Endodermal cell (in vitro differentiated cells): ENCODE measurements at regions not wholly inside any gene's neighbourhood (a gene's known extent, or its start where the extent isn't known, plus 50 kb on each side); places are given as distances from the start of the nearest gene placed in this dataset.

Experiments used
- DNase-seq: peaks from one replicate; pipeline ENCODE4 v3.0.0-alpha.2; 2017
- H3K27ac ChIP-seq: 2 replicates; pipeline ENCODE4 v1.5.1; 2013; ENCODE audit warnings: mild to moderate bottlenecking, low read depth, low read length, moderate library complexity
- H3K27me3 ChIP-seq: 2 replicates; pipeline ENCODE4 v1.6.1; 2013; ENCODE audit warnings: mild to moderate bottlenecking, low read length, moderate library complexity; ENCODE audit not compliant: insufficient read depth, control insufficient read depth, poor library complexity, severe bottlenecking
- H3K36me3 ChIP-seq: 2 replicates; pipeline ENCODE4 v1.7.0; 2013; ENCODE audit warnings: mild to moderate bottlenecking, low read length, moderate library complexity; ENCODE audit not compliant: control insufficient read depth, insufficient read depth
- H3K4me1 ChIP-seq: one replicate; pipeline ENCODE4 v1.7.0; 2013; ENCODE audit warnings: low read length; ENCODE audit not compliant: control insufficient read depth, insufficient read depth
- H3K4me3 ChIP-seq: 2 replicates; pipeline ENCODE4 v1.5.1; 2013; ENCODE audit warnings: mild to moderate bottlenecking, low read length, moderate library complexity
- H3K9ac ChIP-seq: 2 replicates; pipeline ENCODE4 v1.6.1; 2013; ENCODE audit warnings: mild to moderate bottlenecking, low read length, moderate library complexity; ENCODE audit not compliant: poor library complexity, severe bottlenecking; ENCODE audit errors: extremely low read depth
- H3K9me3 ChIP-seq: 2 replicates; pipeline ENCODE4 v1.6.1; 2013; ENCODE audit warnings: mild to moderate bottlenecking, low read length, moderate library complexity; ENCODE audit not compliant: control insufficient read depth
- H3K27ac Mint-ChIP-seq: 2 replicates; pipeline ENCODE4 v1.8.0; 2020; ENCODE audit warnings: mixed read lengths
- H3K27me3 Mint-ChIP-seq: 2 replicates; pipeline ENCODE4 v1.8.0; 2021; ENCODE audit warnings: mild to moderate bottlenecking, mixed read lengths; ENCODE audit not compliant: insufficient read depth
- H3K36me3 Mint-ChIP-seq: 2 replicates; pipeline ENCODE4 v1.8.0; 2020; ENCODE audit warnings: low read depth, mixed read lengths
- H3K4me1 Mint-ChIP-seq: 2 replicates; pipeline ENCODE4 v1.8.0; 2020; ENCODE audit warnings: mixed read lengths
- H3K4me3 Mint-ChIP-seq: 2 replicates; pipeline ENCODE4 v1.8.0; 2020; ENCODE audit warnings: mild to moderate bottlenecking, moderate library complexity, mixed read lengths
- H3K9me3 Mint-ChIP-seq: 2 replicates; pipeline ENCODE4 v1.8.0; 2020; ENCODE audit warnings: mild to moderate bottlenecking, mixed read lengths
- CTCF ChIP-seq: fragments of 200-600 bp; sonication (generic); conservative IDR thresholded peaks from 2 replicates; pipeline ENCODE4 v1.5.0; 2021; ENCODE audit warnings: antibody characterized with exemption, mild to moderate bottlenecking
- WGBS, 2 experiments: methylation state at CpG; one replicate each; pipeline versions ENCODE4 v1.1.5 to v1.1.7; 2013; ENCODE audit warnings: missing lambda C conversion rate in 2 of 2, mixed read lengths in 1 of 2; ENCODE audit not compliant: insufficient coverage in 1 of 2, insufficient read length in 1 of 2; 5-methylcytosine and 5-hydroxymethylcytosine counted together

GRCh38 chr11:27949951-27950738, 157.8 kb downstream of the KIF18A start:
- WGBS, 2 experiments = 100% methylated on average over 1 of the region's 1 CpG; no CpG with 5 or more reads in 1 of the 2 experiments
- peak; percentile 65 for DNase-seq
- H3K9me3 ChIP-seq = no peaks in the 10 kb centered on the region
- Mint-ChIP-seq H3K4me1 (no peaks in the 10 kb centered on the region), H3K36me3 (no peaks in the 10 kb centered on the region), H3K9me3 (no peaks in the 10 kb centered on the region), H3K4me3 (no peak overlapping the region), H3K27ac (no peak overlapping the region), H3K27me3 (peaks cover 3% of the 10 kb centered on the region)
- no peaks in the 10 kb centered on the region for H3K27me3 ChIP-seq
- H3K4me3 ChIP-seq = no peak overlapping the region
- H3K36me3 ChIP-seq = no peaks in the 10 kb centered on the region
- H3K27ac ChIP-seq = no peak overlapping the region
- TF ChIP-seq CTCF = no peak
- no peaks in the 10 kb centered on the region for H3K4me1 ChIP-seq
- no peak overlapping the region for H3K9ac ChIP-seq

GRCh38 chr11:27945348-27945747, 162.6 kb downstream of the KIF18A start:
- H3K27ac ChIP-seq = no peak overlapping the region
- H3K36me3 ChIP-seq = no peaks in the 10 kb centered on the region
- H3K36me3 Mint-ChIP-seq = no peaks in the 10 kb centered on the region
- H3K4me1 Mint-ChIP-seq = no peaks in the 10 kb centered on the region
- no peaks in the 10 kb centered on the region for H3K4me1 ChIP-seq
- no peak overlapping the region for H3K27ac Mint-ChIP-seq
- H3K9me3 ChIP-seq = no peaks in the 10 kb centered on the region
- no peaks in the 10 kb centered on the region for H3K27me3 ChIP-seq
- H3K27me3 Mint-ChIP-seq = peaks cover 2% of the 10 kb centered on the region
- no peak overlapping the region for H3K4me3 ChIP-seq
- DNase-seq = no peak
- H3K4me3 Mint-ChIP-seq = no peak overlapping the region
- TF ChIP-seq CTCF = no peak
- H3K9me3 Mint-ChIP-seq = peaks cover 6% of the 10 kb centered on the region
- no peak overlapping the region for H3K9ac ChIP-seq
- WGBS, 2 experiments = 100% methylated on average over 1 of the region's 1 CpG; no CpG with 5 or more reads in 1 of the 2 experiments

GRCh38 chr11:27938011-27938410, 169.9 kb downstream of the KIF18A start:
- H3K27me3 Mint-ChIP-seq = no peaks in the 10 kb centered on the region
- no peak for DNase-seq
- no peak overlapping the region for H3K27ac ChIP-seq
- H3K27me3 ChIP-seq = no peaks in the 10 kb centered on the region
- H3K9me3 ChIP-seq = peaks cover 8% of the 10 kb centered on the region
- no peak overlapping the region for H3K9ac ChIP-seq
- no peak overlapping the region for H3K4me3 ChIP-seq
- no peak for TF ChIP-seq CTCF
- H3K4me1 ChIP-seq = no peaks in the 10 kb centered on the region
- no peak overlapping the region for H3K27ac Mint-ChIP-seq
- no peaks in the 10 kb centered on the region for H3K36me3 Mint-ChIP-seq
- whole genome bisulfite sequencing, 2 experiments = 83 to 100% methylated on average over 1 to 4 of the region's 4 CpGs
- no peak overlapping the region for H3K4me3 Mint-ChIP-seq
- H3K36me3 ChIP-seq = no peaks in the 10 kb centered on the region
- H3K9me3 Mint-ChIP-seq = peaks cover 26% of the 10 kb centered on the region
- H3K4me1 Mint-ChIP-seq = no peaks in the 10 kb centered on the region
